ENCODE measurements at regions not wholly inside any gene's neighbourhood (a gene's known extent, or its start where the extent isn't known, plus 50 kb on each side); places are given as distances from the start of the nearest gene placed in this dataset.

GRCh38 chr2:23036629-23037028, 348.4 kb upstream of the KLHL29 start:
- TF ChIP-seq, protein P1, sequence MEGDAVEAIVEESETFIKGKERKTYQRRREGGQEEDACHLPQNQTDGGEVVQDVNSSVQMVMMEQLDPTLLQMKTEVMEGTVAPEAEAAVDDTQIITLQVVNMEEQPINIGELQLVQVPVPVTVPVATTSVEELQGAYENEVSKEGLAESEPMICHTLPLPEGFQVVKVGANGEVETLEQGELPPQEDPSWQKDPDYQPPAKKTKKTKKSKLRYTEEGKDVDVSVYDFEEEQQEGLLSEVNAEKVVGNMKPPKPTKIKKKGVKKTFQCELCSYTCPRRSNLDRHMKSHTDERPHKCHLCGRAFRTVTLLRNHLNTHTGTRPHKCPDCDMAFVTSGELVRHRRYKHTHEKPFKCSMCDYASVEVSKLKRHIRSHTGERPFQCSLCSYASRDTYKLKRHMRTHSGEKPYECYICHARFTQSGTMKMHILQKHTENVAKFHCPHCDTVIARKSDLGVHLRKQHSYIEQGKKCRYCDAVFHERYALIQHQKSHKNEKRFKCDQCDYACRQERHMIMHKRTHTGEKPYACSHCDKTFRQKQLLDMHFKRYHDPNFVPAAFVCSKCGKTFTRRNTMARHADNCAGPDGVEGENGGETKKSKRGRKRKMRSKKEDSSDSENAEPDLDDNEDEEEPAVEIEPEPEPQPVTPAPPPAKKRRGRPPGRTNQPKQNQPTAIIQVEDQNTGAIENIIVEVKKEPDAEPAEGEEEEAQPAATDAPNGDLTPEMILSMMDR (IDR thresholded peaks at IDR 0.05) = no peak
- TF ChIP-seq POLR2A (IDR thresholded peaks at IDR 0.05) = no peak

Data from vagina (tissue), 2 donors.